HG02623 (cell line): ENCODE measurements at regions not wholly inside any gene's neighbourhood (a gene's known extent, or its start where the extent isn't known, plus 50 kb on each side); places are given as distances from the start of the nearest gene placed in this dataset.

Experiments
- ATAC-seq: cut with Tn5 transposase; IDR thresholded peaks from one replicate; pipeline ENCODE4 v1.9.1; 2021; ENCODE audit warnings: moderate library complexity; ENCODE audit not compliant: unreplicated experiment

GRCh38 chr9:107542411-107543157 is 53.0 kb upstream of the KLF4 start:
- ATAC-seq: no peak

- no peak for ATAC-seq
Observed at GRCh38 chr9:107541523-107541922, 52.0 kb upstream of the KLF4 start.

- ATAC-seq: no peak
Observed at GRCh38 chr9:107540164-107540561, 50.6 kb upstream of the KLF4 start.

GRCh38 chr9:107539427-107540163 is 50.0 kb upstream of the KLF4 start:
- no peak for ATAC-seq
